ENCODE measurements at regions not wholly inside any gene's neighbourhood (a gene's known extent, or its start where the extent isn't known, plus 50 kb on each side); places are given as distances from the start of the nearest gene placed in this dataset.

DNA sequence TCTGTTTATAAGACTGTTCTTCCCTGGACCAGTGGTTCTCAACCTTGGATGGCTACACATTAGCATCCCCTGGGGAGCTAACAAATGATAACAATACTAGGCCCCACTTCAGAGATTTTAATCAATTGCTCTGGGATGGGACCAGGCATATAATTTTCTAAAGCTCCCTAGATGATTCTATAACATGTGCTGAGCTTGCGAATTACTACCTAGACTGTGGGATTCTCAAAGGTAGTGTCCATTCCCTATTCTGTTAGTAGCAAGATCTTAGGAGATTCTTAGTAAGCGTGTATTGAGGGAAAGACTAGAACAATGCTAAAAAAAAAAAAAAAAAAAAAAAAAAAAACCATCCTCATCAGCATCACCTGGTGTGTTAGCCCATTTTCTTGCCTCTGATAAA lies 412.0 kb upstream of the CDH5 start:
- no peak for DNase-seq (ENCODE audit: low read depth)
- TF ChIP-seq, protein P1, sequence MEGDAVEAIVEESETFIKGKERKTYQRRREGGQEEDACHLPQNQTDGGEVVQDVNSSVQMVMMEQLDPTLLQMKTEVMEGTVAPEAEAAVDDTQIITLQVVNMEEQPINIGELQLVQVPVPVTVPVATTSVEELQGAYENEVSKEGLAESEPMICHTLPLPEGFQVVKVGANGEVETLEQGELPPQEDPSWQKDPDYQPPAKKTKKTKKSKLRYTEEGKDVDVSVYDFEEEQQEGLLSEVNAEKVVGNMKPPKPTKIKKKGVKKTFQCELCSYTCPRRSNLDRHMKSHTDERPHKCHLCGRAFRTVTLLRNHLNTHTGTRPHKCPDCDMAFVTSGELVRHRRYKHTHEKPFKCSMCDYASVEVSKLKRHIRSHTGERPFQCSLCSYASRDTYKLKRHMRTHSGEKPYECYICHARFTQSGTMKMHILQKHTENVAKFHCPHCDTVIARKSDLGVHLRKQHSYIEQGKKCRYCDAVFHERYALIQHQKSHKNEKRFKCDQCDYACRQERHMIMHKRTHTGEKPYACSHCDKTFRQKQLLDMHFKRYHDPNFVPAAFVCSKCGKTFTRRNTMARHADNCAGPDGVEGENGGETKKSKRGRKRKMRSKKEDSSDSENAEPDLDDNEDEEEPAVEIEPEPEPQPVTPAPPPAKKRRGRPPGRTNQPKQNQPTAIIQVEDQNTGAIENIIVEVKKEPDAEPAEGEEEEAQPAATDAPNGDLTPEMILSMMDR (conservative IDR thresholded peaks at IDR 0.05; ENCODE audit: low read depth, low read length), result no peak
- H3K4me3 ChIP-seq (ENCODE audit: low read depth, low read length), result no peak overlapping the region

DNA sequence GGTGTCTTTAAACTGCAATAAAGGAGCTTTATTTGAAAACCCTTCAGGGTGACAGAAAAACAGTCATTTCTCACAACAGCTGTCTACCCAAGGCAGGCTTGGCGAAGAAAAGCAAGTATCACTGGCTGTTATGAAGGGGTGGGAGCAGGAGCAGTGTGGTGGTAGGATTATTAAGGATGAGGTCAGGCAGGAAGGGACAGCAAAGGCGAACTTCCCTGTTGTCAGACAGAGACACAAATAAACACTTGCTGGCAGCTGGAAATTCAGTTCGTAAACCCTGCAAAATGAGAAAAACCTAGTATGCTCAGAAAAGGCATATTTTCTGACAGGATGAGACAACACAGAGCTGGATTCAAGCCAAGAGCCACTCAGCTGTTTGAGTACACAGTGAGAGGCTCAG lies 416.3 kb upstream of the CDH5 start:
- DNase-seq (ENCODE audit: low read depth), result no peak
- TF ChIP-seq, protein P1 (conservative IDR thresholded peaks at IDR 0.05; ENCODE audit: low read depth, low read length), result no peak
- no peak overlapping the region for H3K4me3 ChIP-seq (ENCODE audit: low read depth, low read length)

DNA sequence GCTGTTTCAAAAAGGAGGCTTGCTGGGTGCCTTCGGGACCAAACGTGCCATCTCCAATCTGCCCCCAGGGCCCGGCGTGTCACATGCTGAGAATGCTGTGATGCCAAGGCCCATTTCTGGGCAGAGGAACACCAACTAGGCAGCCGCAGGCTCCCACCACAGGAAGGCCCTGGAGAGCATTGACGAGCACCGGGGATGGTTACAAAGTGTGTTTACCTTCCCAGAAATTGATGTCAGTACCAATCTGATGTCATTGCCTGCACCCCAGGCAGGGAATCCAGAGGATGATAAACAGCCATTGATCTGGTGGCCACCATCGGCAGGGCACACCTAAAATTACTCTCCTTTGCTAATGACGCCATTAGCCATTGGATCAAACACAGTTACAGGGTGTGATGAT lies 418.1 kb upstream of the CDH5 start:
- H3K4me3 ChIP-seq (ENCODE audit: low read depth, low read length), result no peak overlapping the region
- DNase-seq (ENCODE audit: low read depth), result no peak
- TF ChIP-seq, protein P1 (conservative IDR thresholded peaks at IDR 0.05; ENCODE audit: low read depth, low read length), result no peak

DNA sequence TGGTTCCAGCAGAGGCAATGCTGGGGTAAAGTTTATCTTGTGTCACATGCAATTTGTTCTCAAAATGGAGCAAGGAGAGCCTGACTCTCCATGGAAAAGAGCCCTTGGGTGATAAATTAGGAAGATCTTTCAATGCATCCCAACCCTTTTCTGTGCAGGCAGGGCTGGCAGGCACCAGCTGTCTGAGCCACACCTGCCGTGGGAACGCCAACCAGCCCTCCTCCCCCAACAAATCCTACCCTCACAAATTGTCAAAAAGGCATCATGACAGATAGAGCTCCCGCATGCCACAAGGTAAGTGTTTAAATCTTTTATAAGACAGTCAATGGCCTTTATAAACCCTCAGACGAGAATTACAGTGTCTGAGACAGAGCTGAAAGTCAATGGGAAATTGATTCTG lies 418.5 kb upstream of the CDH5 start:
- no peak overlapping the region for H3K4me3 ChIP-seq (ENCODE audit: low read depth, low read length)
- no peak for DNase-seq (ENCODE audit: low read depth)
- TF ChIP-seq, protein P1 (conservative IDR thresholded peaks at IDR 0.05; ENCODE audit: low read depth, low read length), result no peak

DNA sequence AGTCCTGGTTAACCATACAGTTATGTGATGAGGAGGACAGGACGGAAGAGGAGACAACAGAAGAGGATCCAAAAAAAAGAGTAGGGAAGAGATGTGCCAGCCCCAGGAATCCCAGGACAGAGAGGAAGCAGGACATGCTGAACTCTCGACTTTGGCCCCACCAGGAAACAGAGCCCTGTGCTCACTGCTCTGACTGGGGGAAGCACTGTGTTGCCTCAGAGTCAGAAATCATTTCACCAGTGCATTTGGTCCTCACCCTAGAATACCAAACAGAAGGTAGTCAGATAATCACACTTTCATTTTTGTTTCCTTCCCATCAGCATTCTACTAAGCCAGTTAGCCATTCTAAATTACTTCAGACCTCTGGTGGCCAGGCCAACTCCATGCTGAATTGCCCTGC lies 421.0 kb upstream of the CDH5 start:
- no peak overlapping the region for H3K4me3 ChIP-seq (ENCODE audit: low read depth, low read length)
- TF ChIP-seq, protein P1 (conservative IDR thresholded peaks at IDR 0.05; ENCODE audit: low read depth, low read length), result no peak
- no peak for DNase-seq (ENCODE audit: low read depth)

DNA sequence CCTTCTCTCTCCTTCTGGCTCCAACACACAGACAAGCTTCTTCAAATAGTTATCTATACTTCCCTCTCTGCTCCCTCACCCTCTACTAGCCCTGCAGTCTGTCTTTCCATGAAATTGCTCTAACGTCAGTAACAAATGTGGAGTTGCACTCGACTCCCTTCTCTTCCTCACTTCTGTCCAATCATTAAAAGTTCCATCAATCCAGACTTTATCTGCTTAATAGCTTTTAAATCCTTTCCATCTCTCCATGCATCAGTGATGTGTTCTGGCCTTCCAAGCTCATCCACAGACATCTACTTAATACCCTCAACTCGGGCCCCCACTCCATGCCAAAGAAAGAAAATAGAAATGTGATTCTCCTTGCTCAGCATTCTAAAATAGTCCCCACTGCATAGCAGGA lies 422.1 kb upstream of the CDH5 start:
- TF ChIP-seq, protein P1 (conservative IDR thresholded peaks at IDR 0.05; ENCODE audit: low read depth, low read length), result no peak

DNA sequence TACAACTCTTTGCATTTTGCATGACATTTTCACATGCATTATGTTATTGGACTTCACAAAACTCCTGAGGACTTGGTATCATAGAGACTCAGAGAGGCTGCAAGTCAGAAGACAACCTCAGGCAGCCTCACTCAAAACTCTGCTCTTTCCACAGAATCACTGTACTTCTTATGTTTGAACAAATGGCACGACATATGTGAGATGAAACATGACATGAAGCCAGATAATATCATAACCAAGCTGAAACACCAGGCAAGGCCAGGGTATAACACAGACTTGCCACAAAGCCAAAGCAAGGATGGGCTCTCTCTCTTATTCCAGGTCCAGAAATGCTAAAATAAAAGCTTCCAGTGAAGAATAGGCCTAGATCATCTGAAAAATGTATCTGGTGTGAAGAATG lies 425.8 kb upstream of the CDH5 start:
- H3K4me3 ChIP-seq (ENCODE audit: low read depth, low read length), result no peak overlapping the region
- TF ChIP-seq, protein P1 (conservative IDR thresholded peaks at IDR 0.05; ENCODE audit: low read depth, low read length), result no peak
- no peak for DNase-seq (ENCODE audit: low read depth)

More for the DNA sequence above, 422.1 kb upstream of the CDH5 start:
- H3K4me3 ChIP-seq (ENCODE audit: low read depth, low read length), result no peak overlapping the region
- DNase-seq (ENCODE audit: low read depth), result no peak
